Stimulated activated memory B cell treated with anti-CD40 and anti-IgM and Interleukin-4, amounts not matched to agents 10 μg/mL and 1 μg/mL and 100 μg/mL, for 72 hours (primary cell): ENCODE measurements at regions not wholly inside any gene's neighbourhood (a gene's known extent, or its start where the extent isn't known, plus 50 kb on each side); places are given as distances from the start of the nearest gene placed in this dataset.
A peak's percentile ranks its signal among the peaks of the same experiment; 100 is the strongest.

Source experiments
- ATAC-seq: fragments of 150-1000 bp; cut with Tn5 transposase; 2 replicates; pipeline ENCODE4 v1.10.0; 2021
- H3K27ac Mint-ChIP-seq: one replicate; pipeline ENCODE4 v1.8.0; 2022; ENCODE audit warnings: mild to moderate bottlenecking, mixed read lengths
- H3K27me3 Mint-ChIP-seq: one replicate; pipeline ENCODE4 v1.8.0; 2022; ENCODE audit warnings: mixed read lengths
- H3K36me3 Mint-ChIP-seq: one replicate; pipeline ENCODE4 v1.8.0; 2022; ENCODE audit warnings: mixed read lengths
- H3K4me1 Mint-ChIP-seq: one replicate; pipeline ENCODE4 v1.8.0; 2022; ENCODE audit warnings: mixed read lengths
- H3K4me3 Mint-ChIP-seq: one replicate; pipeline ENCODE4 v1.8.0; 2022; ENCODE audit warnings: mild to moderate bottlenecking, moderate library complexity, mixed read lengths
- H3K9me3 Mint-ChIP-seq: one replicate; pipeline ENCODE4 v1.8.0; 2022; ENCODE audit warnings: mixed read lengths

- Mint-ChIP-seq H3K27me3 (no peaks in the 10 kb centered on the region), H3K4me1 (no peaks in the 10 kb centered on the region), H3K36me3 (no peaks in the 10 kb centered on the region), H3K4me3 (no peak overlapping the region), H3K27ac (no peak overlapping the region), H3K9me3 (peaks cover 3% of the 10 kb centered on the region)
- no peak for ATAC-seq
Measured at GRCh38 chr10:104548090-104548489, 93.0 kb upstream of the SORCS3 start.

GRCh38 chr10:104556831-104557230, 84.3 kb upstream of the SORCS3 start:
- no peaks in the 10 kb centered on the region for H3K36me3 Mint-ChIP-seq
- no peaks in the 10 kb centered on the region for H3K9me3 Mint-ChIP-seq
- H3K4me1 Mint-ChIP-seq = no peaks in the 10 kb centered on the region
- no peak overlapping the region for H3K27ac Mint-ChIP-seq
- H3K27me3 Mint-ChIP-seq = peaks cover 7% of the 10 kb centered on the region
- no peak for ATAC-seq
- no peak overlapping the region for H3K4me3 Mint-ChIP-seq

GRCh38 chr10:104557966-104558365, 83.1 kb upstream of the SORCS3 start:
- no peak overlapping the region for H3K27ac Mint-ChIP-seq
- no peak for ATAC-seq
- peaks cover 7% of the 10 kb centered on the region for H3K27me3 Mint-ChIP-seq
- no peak overlapping the region for H3K4me3 Mint-ChIP-seq
- H3K4me1 Mint-ChIP-seq = no peaks in the 10 kb centered on the region
- H3K36me3 Mint-ChIP-seq = no peaks in the 10 kb centered on the region
- no peaks in the 10 kb centered on the region for H3K9me3 Mint-ChIP-seq

- no peaks in the 10 kb centered on the region for H3K9me3 Mint-ChIP-seq
- H3K4me3 Mint-ChIP-seq = no peak overlapping the region
- ATAC-seq = no peak
- peaks cover 7% of the 10 kb centered on the region for H3K27me3 Mint-ChIP-seq
- no peaks in the 10 kb centered on the region for H3K4me1 Mint-ChIP-seq
- H3K27ac Mint-ChIP-seq = no peak overlapping the region
- no peaks in the 10 kb centered on the region for H3K36me3 Mint-ChIP-seq
Measured at GRCh38 chr10:104559935-104560334, 81.2 kb upstream of the SORCS3 start.

- Mint-ChIP-seq H3K9me3 (peaks cover 7% of the 10 kb centered on the region), H3K27ac (no peak overlapping the region), H3K4me1 (no peaks in the 10 kb centered on the region), H3K27me3 (no peaks in the 10 kb centered on the region), H3K4me3 (no peak overlapping the region), H3K36me3 (no peaks in the 10 kb centered on the region)
- ATAC-seq = no peak
Measured at GRCh38 chr10:104563051-104563450, 78.0 kb upstream of the SORCS3 start.

- H3K4me1 Mint-ChIP-seq = no peaks in the 10 kb centered on the region
- no peak overlapping the region for H3K4me3 Mint-ChIP-seq
- H3K9me3 Mint-ChIP-seq = peaks cover 7% of the 10 kb centered on the region
- ATAC-seq = no peak
- H3K27me3 Mint-ChIP-seq = peaks cover under 1% of the 10 kb centered on the region
- H3K27ac Mint-ChIP-seq = no peak overlapping the region
- H3K36me3 Mint-ChIP-seq = no peaks in the 10 kb centered on the region
Measured at GRCh38 chr10:104563548-104563947, 77.5 kb upstream of the SORCS3 start.

GRCh38 chr10:104574427-104574826, 66.7 kb upstream of the SORCS3 start:
- peaks cover 33% of the 10 kb centered on the region for H3K27me3 Mint-ChIP-seq
- no peak overlapping the region for H3K4me3 Mint-ChIP-seq
- peaks cover 21% of the 10 kb centered on the region for H3K9me3 Mint-ChIP-seq
- no peak overlapping the region for H3K27ac Mint-ChIP-seq
- H3K4me1 Mint-ChIP-seq = no peaks in the 10 kb centered on the region
- H3K36me3 Mint-ChIP-seq = no peaks in the 10 kb centered on the region
- ATAC-seq = no peak

GRCh38 chr10:104574838-104575237, 66.3 kb upstream of the SORCS3 start:
- Mint-ChIP-seq H3K27ac (no peak overlapping the region), H3K4me1 (no peaks in the 10 kb centered on the region)
- ATAC-seq = no peak

GRCh38 chr10:104576611-104577010, 64.5 kb upstream of the SORCS3 start:
- H3K36me3 Mint-ChIP-seq = no peaks in the 10 kb centered on the region
- no peak overlapping the region for H3K4me3 Mint-ChIP-seq
- H3K27me3 Mint-ChIP-seq = peaks cover 30% of the 10 kb centered on the region
- peaks cover 8% of the 10 kb centered on the region for H3K4me1 Mint-ChIP-seq
- H3K27ac Mint-ChIP-seq = no peak overlapping the region
- ATAC-seq = no peak
- peaks cover 2% of the 10 kb centered on the region for H3K9me3 Mint-ChIP-seq

More at GRCh38 chr10:104574838-104575237, 66.3 kb upstream of the SORCS3 start:
- no peaks in the 10 kb centered on the region for H3K36me3 Mint-ChIP-seq
- H3K27me3 Mint-ChIP-seq = peaks cover 30% of the 10 kb centered on the region
- H3K9me3 Mint-ChIP-seq = peaks cover 17% of the 10 kb centered on the region
- H3K4me3 Mint-ChIP-seq = no peak overlapping the region

- no peaks in the 10 kb centered on the region for H3K9me3 Mint-ChIP-seq
- H3K27ac Mint-ChIP-seq = no peak overlapping the region
- H3K27me3 Mint-ChIP-seq = peaks cover 33% of the 10 kb centered on the region
- H3K4me3 Mint-ChIP-seq = no peak overlapping the region
- H3K4me1 Mint-ChIP-seq = peaks cover 8% of the 10 kb centered on the region
- no peaks in the 10 kb centered on the region for H3K36me3 Mint-ChIP-seq
- no peak for ATAC-seq
Measured at GRCh38 chr10:104577163-104577562, 63.9 kb upstream of the SORCS3 start.

GRCh38 chr10:104577861-104578521, 63.1 kb upstream of the SORCS3 start:
- Mint-ChIP-seq H3K9me3 (no peaks in the 10 kb centered on the region), H3K27ac (no peak overlapping the region), H3K36me3 (no peaks in the 10 kb centered on the region), H3K27me3 (peaks cover 33% of the 10 kb centered on the region), H3K4me1 (peaks cover 8% of the 10 kb centered on the region), H3K4me3 (no peak overlapping the region)
- ATAC-seq = no peak

- Mint-ChIP-seq H3K27me3 (peaks cover 33% of the 10 kb centered on the region), H3K9me3 (peaks cover 2% of the 10 kb centered on the region), H3K27ac (no peak overlapping the region), H3K36me3 (no peaks in the 10 kb centered on the region), H3K4me3 (no peak overlapping the region), H3K4me1 (peaks cover 8% of the 10 kb centered on the region)
- ATAC-seq = no peak
Measured at GRCh38 chr10:104578671-104579070, 62.4 kb upstream of the SORCS3 start.

GRCh38 chr10:104579136-104579535, 62.0 kb upstream of the SORCS3 start:
- no peak for ATAC-seq
- Mint-ChIP-seq H3K4me3 (no peak overlapping the region), H3K27ac (no peak overlapping the region), H3K4me1 (peaks cover 8% of the 10 kb centered on the region), H3K36me3 (no peaks in the 10 kb centered on the region), H3K9me3 (peaks cover 2% of the 10 kb centered on the region), H3K27me3 (peaks cover 33% of the 10 kb centered on the region)

GRCh38 chr10:104580321-104580720, 60.8 kb upstream of the SORCS3 start:
- Mint-ChIP-seq H3K4me1 (peaks cover 8% of the 10 kb centered on the region), H3K4me3 (no peak overlapping the region), H3K36me3 (no peaks in the 10 kb centered on the region), H3K27ac (no peak overlapping the region), H3K9me3 (peaks cover 2% of the 10 kb centered on the region), H3K27me3 (peaks cover 32% of the 10 kb centered on the region)
- no peak for ATAC-seq

- peaks cover 2% of the 10 kb centered on the region for H3K9me3 Mint-ChIP-seq
- no peak overlapping the region for H3K4me3 Mint-ChIP-seq
- peak; percentile 59 for ATAC-seq
- H3K27me3 Mint-ChIP-seq = peaks cover 25% of the 10 kb centered on the region
- H3K4me1 Mint-ChIP-seq = peaks cover 8% of the 10 kb centered on the region
- no peaks in the 10 kb centered on the region for H3K36me3 Mint-ChIP-seq
- no peak overlapping the region for H3K27ac Mint-ChIP-seq
Measured at GRCh38 chr10:104580774-104581675, 60.1 kb upstream of the SORCS3 start.
